GM18520 (cell line): ENCODE measurements at regions not wholly inside any gene's neighbourhood (a gene's known extent, or its start where the extent isn't known, plus 50 kb on each side); places are given as distances from the start of the nearest gene placed in this dataset.
"Not testable (repeated sequence)": the region's sequence is repeated elsewhere in the genome, so short reads cannot be mapped to it uniquely, and the experiment has no call there.

Experiments
- ATAC-seq: cut with Tn5 transposase; IDR thresholded peaks from one replicate; pipeline ENCODE4 v1.9.1; 2021; ENCODE audit not compliant: unreplicated experiment

DNA sequence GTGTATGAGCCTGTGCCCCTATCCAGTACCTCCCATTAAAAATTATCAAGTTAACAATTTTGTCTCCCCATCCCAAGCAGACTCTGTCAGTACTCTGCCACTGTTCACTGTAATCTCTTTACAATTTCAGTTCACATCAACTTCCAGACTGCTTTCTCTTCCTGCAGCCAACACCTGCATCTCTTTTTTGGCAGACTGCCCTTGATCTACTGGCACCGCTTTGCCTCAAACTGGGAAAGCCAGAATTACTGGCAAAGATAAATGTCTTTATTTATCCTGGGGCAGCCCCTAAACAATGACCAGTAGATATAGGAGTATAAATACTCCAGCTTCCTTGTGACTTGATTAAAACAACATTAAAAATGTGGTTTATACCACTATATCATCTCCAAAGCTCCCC is 494.1 kb downstream of the ZNF385D start:
- no peak for ATAC-seq

DNA sequence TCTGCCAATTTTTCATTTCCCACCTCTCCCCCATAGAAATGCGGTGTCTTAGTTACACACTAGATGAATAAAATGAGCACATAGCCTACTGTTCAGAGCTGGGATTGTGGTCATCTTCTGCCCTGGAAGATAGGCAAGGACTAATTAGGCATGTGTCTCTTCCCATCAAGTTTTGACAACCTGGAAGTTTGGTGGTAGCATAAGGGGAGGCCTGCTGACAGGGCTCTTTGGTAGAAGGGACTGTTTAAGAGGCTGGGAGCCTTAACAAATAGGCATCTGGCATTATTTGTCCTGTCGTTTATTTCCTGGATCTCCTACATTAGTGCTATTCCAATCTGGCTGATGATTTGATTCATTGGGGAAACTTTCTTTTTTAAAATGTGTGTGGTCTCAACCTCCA is 512.3 kb downstream of the ZNF385D start:
- ATAC-seq, result no peak

DNA sequence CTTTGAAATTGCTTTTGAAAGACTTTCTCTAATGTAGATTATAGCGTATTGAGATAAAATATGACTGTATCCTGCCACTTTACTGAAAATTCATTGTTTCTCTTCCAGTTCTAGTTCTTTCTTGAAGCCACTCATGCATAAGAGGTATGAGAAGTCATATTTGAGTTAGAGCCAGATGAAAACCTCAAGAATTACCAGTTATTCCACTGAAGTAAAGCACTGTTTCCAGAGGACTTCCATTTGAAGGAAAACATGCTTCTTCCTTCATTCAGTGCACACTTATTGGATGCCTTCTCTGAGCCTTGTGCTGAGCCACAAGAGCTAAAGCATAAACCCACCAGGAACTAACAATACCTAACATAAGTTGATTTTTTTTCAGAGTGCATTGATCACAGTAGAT is 513.4 kb downstream of the ZNF385D start:
- ATAC-seq, result no peak

DNA sequence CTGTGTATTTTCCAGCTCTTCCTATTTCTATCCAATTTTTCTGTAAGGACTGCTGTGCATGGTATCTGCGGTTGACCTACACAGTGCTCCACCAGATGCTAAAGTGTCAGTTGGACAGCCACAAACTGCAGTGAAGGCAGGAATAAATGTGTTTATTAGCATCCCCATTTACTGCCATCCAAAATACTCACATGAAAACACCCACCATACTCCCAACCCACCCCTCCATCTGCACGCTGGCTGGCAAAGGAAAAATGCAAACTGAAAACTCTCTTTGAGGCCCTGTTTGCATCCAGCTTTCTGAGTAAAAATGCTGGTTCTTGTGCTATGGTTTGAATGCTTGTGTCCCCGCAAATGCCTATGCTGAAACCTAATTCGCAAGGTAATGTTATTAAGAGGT is 515.5 kb downstream of the ZNF385D start:
- no peak for ATAC-seq

GRCh38 chr3:21234933-21235332 is 516.1 kb downstream of the ZNF385D start:
- no peak for ATAC-seq

- ATAC-seq, result no peak
These were observed 521.4 kb downstream of the ZNF385D start for GRCh38 chr3:21229426-21230135.

GRCh38 chr3:21226086-21226485 is 524.9 kb downstream of the ZNF385D start:
- ATAC-seq, result no peak

- ATAC-seq, result no peak
These were observed 530.1 kb downstream of the ZNF385D start for GRCh38 chr3:21220944-21221343.

DNA sequence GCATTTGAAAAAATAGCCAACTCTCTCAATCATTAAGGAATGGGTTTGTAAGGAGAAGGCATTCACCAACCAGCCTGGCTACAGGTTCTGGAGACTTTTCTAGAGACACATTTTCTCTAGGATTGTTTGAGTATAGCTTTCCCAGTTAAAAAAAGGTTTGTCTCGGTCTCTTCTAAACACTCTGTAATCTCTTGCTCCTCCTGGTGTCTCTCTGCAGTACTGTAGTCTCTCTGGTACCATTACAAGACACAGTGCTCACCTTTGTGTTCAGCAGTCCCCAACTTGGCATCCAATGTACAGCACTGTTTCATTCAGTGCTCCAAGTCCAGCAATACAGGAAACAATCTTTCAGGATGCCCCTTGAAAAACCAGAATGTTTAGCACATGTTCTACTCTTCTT is 534.4 kb downstream of the ZNF385D start:
- ATAC-seq, result no peak

GRCh38 chr3:21204122-21204521 is 546.9 kb downstream of the ZNF385D start:
- not testable (repeated sequence) for ATAC-seq

DNA sequence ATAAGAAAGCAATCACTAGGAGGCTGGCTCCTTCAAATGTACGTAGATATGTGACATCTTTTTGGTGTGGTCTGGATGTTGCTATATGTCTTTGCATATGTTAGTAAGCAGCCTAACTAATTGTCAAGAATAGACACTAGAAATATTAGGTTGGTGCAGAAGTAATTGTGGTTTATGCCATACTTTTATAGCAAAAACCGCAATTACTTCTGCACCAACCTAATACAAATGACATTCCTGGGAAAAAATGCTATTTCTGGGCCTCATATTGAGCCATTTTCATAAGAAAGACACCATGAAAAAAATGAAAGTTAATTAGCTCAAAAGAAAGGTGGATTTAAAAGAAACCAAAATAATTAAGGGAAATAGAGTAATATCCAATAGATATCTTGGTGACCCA is 555.8 kb downstream of the ZNF385D start:
- ATAC-seq, result no peak

GRCh38 chr3:21194036-21194435 is 557.0 kb downstream of the ZNF385D start:
- not testable (repeated sequence) for ATAC-seq

DNA sequence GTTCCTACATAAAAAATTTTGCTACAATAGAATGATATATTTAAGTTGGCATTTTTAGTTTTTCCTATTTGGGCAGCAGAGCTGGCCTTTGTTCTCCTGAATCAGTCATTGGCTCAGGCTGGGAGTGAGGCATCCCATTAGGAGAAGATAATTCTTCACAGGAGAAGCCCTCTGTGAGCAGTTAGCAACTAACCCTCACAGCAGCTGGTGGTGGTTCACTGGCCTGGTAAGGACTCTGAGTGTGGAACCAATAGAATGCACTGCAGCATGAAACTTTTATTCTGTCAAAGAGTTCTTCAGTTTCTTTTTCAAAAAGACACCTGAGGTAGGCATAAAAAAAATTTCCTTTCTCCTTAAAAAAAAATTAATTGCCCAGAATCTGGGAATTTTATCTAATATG is 562.6 kb downstream of the ZNF385D start:
- ATAC-seq, result no peak

GRCh38 chr3:21185816-21186314 is 565.1 kb downstream of the ZNF385D start:
- ATAC-seq, result no peak

GRCh38 chr3:21174461-21174860 is 576.5 kb downstream of the ZNF385D start:
- ATAC-seq, result no peak

- ATAC-seq, result no peak
These were observed 580.0 kb downstream of the ZNF385D start for GRCh38 chr3:21170964-21171363.

- ATAC-seq, result no peak
These were observed 581.1 kb downstream of the ZNF385D start for GRCh38 chr3:21169948-21170347.

GRCh38 chr3:21168471-21168870 is 582.5 kb downstream of the ZNF385D start:
- ATAC-seq, result no peak

- no peak for ATAC-seq
These were observed 587.1 kb downstream of the ZNF385D start for GRCh38 chr3:21163956-21164355.

- no peak for ATAC-seq
These were observed 591.5 kb downstream of the ZNF385D start for GRCh38 chr3:21159543-21159906.

DNA sequence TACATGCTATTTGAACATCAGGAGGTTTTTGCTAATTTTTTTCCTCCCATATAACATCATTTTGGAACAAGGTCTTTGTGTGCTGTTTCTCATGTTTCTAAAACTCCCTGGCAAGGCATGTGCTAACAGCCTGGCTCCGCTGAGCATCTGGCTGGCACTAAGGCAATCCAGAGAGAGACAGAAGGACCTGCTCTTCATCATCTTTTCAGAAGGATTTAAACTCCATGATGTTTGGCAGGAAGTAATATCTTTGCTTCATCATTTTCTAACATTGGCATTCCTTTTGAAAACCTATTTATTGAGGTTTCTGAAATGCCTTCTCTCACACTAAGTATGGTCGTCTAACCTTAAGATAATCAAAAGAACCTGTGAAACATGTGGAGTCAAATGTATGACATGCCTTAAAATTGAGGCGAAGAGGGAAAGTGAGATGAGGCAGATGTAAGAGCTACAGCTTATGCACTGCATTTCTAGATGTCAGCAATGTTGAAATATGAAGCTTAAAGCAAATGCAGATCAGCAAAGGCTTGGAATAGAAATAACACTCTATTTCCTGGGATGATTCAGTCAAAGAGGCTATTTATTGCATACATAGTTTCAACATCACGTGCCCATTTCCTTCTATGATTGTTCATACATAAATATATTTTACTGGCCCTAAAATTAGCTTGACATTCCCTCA is 592.0 kb downstream of the ZNF385D start:
- ATAC-seq, result no peak

DNA sequence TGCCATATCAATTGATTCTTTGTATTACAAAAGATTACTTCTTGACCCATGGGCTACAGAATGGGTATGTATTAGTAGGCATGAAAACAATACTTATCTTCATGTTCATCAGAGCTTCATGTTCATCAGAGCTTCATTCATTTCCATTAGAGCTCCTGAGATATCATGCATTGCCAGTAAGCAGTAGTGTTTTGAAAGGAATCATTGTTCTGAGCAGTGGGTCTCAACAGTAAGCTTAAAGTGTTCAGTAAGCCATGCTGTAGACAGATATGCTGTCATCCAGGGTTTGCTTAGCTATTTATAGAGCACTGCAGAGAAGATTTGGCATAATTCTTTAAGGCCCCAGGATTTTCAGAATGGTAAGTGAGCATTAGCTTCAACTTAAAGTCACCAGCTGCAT is 596.1 kb downstream of the ZNF385D start:
- ATAC-seq, result no peak

DNA sequence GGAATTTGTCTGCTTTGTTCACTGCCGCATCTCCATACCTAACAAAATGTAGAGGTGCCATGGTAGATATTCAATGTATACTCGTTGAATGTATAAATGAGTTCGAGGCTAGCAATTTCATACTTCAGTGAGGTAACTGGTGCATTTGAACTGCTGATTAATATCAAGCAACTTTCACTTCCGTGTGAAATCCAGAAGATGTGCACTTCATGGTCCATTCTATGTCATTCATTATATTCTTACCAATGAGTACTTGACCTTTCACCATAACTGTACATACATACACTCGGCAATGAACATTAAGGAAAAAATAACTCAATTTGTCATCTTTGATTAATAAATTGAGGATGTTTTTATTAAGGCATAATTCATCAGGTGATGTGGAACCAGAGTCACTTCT is 598.5 kb downstream of the ZNF385D start:
- ATAC-seq, result no peak
